ENCODE measurements at regions not wholly inside any gene's neighbourhood (a gene's known extent, or its start where the extent isn't known, plus 50 kb on each side); places are given as distances from the start of the nearest gene placed in this dataset.
"Not testable (repeated sequence)": the region's sequence is repeated elsewhere in the genome, so short reads cannot be mapped to it uniquely, and the experiment has no call there.

DNA sequence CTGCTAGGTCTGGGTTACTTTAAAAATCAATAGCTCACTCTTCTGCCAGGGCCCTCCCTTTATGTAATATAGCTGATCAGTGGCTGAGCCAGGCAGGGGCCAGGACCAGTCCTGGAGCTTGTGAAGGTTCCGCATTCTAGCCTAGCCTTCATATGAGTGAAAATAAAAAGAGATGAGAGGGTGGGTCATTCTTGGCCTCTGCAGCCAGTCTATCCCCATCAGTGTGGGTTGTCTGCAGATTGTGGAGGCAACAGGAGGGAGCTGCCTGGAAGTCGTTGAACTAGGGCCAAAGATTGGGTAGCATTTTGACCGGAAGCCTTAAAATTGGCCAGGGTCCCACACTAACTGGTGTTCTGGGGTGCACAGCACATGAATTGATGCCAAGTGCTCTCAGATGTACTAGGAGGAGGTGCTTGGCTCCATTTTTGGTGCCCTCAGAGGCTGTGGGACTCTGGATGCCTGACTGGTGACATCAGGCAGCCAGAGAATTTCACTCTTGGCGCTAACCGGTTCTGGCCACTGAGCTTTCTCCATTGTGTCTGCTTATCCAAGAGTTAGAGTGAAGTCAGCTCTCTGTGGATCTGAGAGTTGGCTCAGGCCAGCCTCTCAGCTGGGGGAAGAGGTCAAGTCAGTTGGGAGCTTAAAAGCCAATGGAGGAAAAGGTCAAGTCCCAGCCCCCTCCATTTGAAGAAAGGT is 66.5 kb upstream of the IKBKE start:
- not testable (repeated sequence) for H3K36me3 ChIP-seq (ENCODE audit: insufficient read depth, low read depth, low read length); H3K9ac ChIP-seq (ENCODE audit: low read depth, low read length); H3K4me3 ChIP-seq (ENCODE audit: low read length); H3K4me1 ChIP-seq (ENCODE audit: insufficient read depth, low read length); H3K27me3 ChIP-seq (ENCODE audit: insufficient read depth, low read length); H3K27ac ChIP-seq (ENCODE audit: low read length); H3K9me3 ChIP-seq (ENCODE audit: insufficient read depth, low read depth, low read length)

DNA sequence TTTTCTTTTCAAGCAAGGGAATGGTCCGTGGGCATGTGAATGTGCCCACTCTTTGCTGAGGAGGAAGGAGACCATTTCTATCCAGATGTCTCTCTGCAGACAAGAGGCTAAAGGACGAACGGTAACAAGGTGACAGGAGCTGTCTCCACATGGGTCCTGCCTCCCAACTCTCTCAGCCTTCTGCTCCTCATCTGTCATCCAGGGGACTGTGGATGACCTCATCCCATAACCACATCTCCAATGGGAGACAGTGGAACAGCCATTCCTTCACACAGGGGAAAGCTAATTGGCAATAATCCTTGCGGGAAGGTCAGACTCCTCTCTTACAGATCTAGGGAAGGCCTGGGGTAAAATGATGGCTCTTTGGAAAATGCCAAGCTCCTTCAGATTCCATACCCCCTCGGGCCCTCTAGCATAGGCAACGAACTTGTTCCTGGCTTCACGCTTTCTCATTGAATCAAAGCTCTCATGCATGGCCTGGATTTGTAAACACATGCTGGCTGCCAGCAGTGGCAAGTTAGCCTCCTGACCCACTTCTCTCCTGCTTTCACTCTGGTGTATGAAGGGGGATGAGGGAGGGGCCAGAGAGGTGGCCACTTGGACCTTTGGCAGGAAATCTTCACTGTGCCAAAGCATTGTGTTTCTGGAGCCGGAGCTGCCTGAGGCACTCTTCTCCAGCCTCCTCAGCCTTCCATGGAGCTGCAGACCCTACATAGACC is 65.8 kb upstream of the IKBKE start:
- not testable (repeated sequence) for H3K9ac ChIP-seq (ENCODE audit: low read depth, low read length); H3K9me3 ChIP-seq (ENCODE audit: insufficient read depth, low read depth, low read length); H3K27ac ChIP-seq (ENCODE audit: low read length); H3K4me1 ChIP-seq (ENCODE audit: insufficient read depth, low read length); H3K4me3 ChIP-seq (ENCODE audit: low read length); H3K27me3 ChIP-seq (ENCODE audit: insufficient read depth, low read length); H3K36me3 ChIP-seq (ENCODE audit: insufficient read depth, low read depth, low read length)

DNA sequence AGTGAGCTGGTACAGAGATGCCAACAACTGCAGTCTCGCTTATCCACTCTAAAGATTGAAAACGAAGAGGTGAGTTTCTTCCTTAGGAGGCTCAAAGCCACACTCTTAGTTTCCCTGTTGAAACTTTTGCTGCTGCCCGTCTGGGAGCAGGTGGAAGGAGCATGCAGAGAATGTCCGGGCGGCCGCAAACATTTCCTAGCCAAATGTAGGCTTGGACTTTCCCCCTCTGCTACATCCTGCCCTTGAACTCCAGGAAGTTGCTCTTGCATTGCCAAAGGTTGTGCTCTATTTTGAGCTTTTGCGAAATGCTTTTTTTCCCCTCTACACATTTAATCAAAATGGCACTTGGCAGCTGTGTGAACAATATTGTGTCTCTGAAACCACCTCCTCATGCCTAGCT is 65.0 kb upstream of the IKBKE start:
- not testable (repeated sequence) for H3K27me3 ChIP-seq (ENCODE audit: insufficient read depth, low read length); H3K9ac ChIP-seq (ENCODE audit: low read depth, low read length); H3K4me1 ChIP-seq (ENCODE audit: insufficient read depth, low read length); H3K36me3 ChIP-seq (ENCODE audit: insufficient read depth, low read depth, low read length); H3K27ac ChIP-seq (ENCODE audit: low read length); H3K9me3 ChIP-seq (ENCODE audit: insufficient read depth, low read depth, low read length); H3K4me3 ChIP-seq (ENCODE audit: low read length)

DNA sequence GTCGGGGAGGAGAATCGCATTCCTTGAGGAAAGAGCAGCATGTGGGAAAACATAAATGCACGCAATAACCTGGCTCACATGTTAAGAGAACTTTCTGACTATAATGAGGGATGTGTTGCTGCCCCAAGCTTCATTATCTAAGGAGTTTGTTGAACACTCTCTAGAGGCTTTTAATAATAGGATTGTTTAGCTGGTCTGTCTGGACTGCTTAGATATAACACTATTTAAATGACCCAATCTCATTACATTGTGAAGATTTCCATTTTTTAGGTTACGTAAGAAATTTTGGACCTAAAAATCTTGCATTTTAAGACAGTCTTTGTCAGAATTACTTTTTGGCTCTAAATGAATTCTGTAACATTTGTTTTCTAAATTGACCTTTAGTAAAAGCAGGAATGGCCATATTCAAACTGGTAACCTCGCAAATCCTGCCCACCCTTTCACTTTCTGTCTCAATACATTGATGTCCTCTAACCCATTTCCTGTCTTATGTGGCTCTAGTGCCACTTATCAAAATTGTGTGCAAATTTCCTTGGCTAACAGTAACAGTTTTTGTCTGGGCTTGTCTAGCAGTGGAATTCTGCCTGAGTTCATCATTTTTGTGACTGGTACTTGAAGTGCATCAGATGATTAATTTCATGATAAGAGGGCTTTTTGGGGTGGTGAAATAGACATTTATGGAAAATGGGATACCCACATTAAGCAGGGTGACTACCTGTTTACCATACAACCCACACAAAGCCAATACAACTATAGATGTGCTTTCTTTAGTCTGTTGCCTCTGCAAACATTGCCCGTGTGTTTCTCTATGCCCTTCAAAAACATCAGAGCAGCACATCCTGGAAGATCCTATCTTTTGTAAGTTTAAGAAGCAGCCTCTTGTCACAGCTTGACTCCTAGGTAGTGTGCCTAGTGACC is 61.6 kb upstream of the IKBKE start:
- H3K4me3 ChIP-seq (ENCODE audit: low read length); H3K9me3 ChIP-seq (ENCODE audit: insufficient read depth, low read depth, low read length); H3K27me3 ChIP-seq (ENCODE audit: insufficient read depth, low read length); H3K27ac ChIP-seq (ENCODE audit: low read length); H3K36me3 ChIP-seq (ENCODE audit: insufficient read depth, low read depth, low read length); H3K4me1 ChIP-seq (ENCODE audit: insufficient read depth, low read length); H3K9ac ChIP-seq (ENCODE audit: low read depth, low read length): not testable (repeated sequence)

DNA sequence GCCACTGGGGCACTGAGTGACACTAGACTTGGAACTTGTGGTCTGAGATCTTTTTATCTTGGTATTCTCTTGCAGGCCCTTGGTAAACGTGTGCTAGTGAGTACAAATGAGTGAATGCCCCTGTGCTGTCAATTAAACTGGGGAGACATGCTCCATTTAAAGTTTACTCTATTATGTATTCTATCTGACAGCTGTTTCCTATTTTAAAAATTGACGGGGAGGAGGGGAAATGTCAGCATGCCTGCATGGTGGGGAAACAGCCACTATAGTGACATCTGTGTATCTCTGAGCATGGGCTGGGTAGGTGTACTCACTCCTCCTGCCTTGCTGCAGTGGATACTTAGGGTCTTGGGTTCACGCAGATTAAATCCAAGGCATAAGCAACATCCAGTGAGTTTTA is 59.0 kb upstream of the IKBKE start:
- Histone ChIP-seq H3K9ac (ENCODE audit: low read depth, low read length) (no peak overlapping the region), H3K27ac (ENCODE audit: low read length) (no peak overlapping the region), H3K9me3 (ENCODE audit: insufficient read depth, low read depth, low read length) (no peaks in the 10 kb centered on the region), H3K27me3 (ENCODE audit: insufficient read depth, low read length) (no peaks in the 10 kb centered on the region), H3K36me3 (ENCODE audit: insufficient read depth, low read depth, low read length) (peaks cover 8% of the 10 kb centered on the region; the same call in 1 of the 2 replicates), H3K4me3 (ENCODE audit: low read length) (no peak overlapping the region), H3K4me1 (ENCODE audit: insufficient read depth, low read length) (no peaks in the 10 kb centered on the region)

DNA sequence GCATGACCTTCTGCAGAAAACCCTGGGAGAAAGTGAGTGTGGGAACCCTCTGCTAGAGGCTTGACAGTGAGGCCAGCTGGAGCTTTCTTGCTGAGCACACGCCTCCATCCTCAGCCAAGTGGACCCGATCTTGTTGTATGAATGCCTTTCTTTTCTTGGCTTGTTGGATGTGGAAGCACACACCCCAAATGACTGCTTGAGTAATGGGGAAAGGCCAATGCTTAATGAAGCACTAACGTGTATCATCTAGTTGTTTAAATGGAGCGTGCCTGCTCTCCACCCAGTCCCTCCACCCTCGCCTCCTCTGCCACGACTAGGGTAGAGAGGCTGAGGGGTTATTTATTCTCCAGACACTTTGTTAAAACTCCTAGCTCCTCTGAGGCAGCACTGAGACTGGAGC is 54.3 kb upstream of the IKBKE start:
- H3K4me3 ChIP-seq (ENCODE audit: low read length) = no peak overlapping the region
- H3K9me3 ChIP-seq (ENCODE audit: insufficient read depth, low read depth, low read length) = no peaks in the 10 kb centered on the region
- 0 out of 2 replicates have a peak, but pooled peaks cover 4% of the 10 kb centered on the region for H3K4me1 ChIP-seq (ENCODE audit: insufficient read depth, low read length)
- no peaks in the 10 kb centered on the region for H3K27me3 ChIP-seq (ENCODE audit: insufficient read depth, low read length)
- peaks cover 35% of the 10 kb centered on the region for H3K36me3 ChIP-seq (ENCODE audit: insufficient read depth, low read depth, low read length)
- no peak overlapping the region for H3K27ac ChIP-seq (ENCODE audit: low read length)
- no peak overlapping the region for H3K9ac ChIP-seq (ENCODE audit: low read depth, low read length)

DNA sequence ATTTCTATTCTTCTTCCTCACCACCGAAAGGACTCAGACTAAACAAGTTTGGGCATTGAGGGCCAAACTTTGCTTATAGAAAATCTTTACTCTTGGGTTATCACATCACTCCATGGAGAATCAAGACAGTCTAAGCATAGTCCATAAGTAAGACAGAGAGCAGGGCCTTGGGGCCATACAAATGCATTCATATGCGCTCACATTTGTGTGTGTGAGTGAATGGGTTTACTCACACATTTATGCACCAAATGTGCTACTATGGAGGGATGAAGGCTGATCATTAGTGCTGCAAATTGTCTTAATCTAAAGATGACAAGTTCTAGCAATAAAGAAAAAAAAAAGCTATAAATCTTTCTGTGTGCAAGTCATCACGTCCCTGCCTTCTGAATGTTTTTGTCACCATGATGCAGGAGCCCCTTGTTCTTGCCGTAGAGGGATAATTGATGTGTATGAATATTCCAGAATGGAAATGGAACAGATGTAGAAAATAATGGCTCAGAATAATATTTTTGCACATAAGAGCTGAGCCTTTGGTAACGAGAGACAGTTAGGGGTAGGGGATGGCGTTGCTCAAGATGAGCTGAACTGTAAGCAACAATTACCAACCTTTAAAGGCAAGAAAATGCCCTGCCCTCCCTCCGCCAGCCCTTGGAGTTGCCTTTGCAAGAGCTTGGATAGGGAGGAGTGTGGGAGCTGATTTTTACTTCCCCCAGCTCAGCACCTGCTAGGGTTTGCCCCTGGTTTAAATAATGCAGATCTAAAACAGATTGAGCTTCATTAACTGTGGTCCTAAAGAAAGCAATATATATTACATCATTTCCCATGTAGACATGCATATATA is 52.3 kb upstream of the IKBKE start:
- H3K27me3 ChIP-seq (ENCODE audit: insufficient read depth, low read length) = no peaks in the 10 kb centered on the region
- H3K9me3 ChIP-seq (ENCODE audit: insufficient read depth, low read depth, low read length) = no peaks in the 10 kb centered on the region
- no peak overlapping the region for H3K27ac ChIP-seq (ENCODE audit: low read length)
- 0 out of 2 replicates have a peak, but pooled peaks cover 4% of the 10 kb centered on the region for H3K4me1 ChIP-seq (ENCODE audit: insufficient read depth, low read length)
- H3K36me3 ChIP-seq (ENCODE audit: insufficient read depth, low read depth, low read length) = peaks cover 48% of the 10 kb centered on the region
- no peak overlapping the region for H3K9ac ChIP-seq (ENCODE audit: low read depth, low read length)
- H3K4me3 ChIP-seq (ENCODE audit: low read length) = no peak overlapping the region

DNA sequence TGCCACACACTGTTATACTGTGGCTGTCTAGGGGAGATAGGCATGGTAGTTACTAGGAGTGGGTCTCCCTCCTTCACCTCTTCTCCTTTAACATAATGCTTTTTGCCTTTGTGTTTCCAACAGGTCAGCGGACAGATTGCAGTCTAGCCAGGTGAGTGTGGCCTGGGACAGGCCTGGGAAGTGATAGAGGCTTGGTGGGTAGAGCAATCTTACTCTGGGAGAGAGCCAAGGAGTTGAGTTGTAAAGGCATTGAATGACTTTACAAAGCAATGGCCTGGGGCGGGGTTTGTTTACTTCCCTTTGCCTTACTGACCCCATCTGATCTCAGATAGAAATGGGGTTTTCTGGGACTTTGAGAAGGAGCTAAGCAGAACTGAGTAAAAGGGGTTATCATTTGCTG is 51.0 kb upstream of the IKBKE start:
- Histone ChIP-seq H3K9me3 (ENCODE audit: insufficient read depth, low read depth, low read length) (no peaks in the 10 kb centered on the region), H3K9ac (ENCODE audit: low read depth, low read length) (no peak overlapping the region), H3K4me3 (ENCODE audit: low read length) (no peak overlapping the region), H3K27me3 (ENCODE audit: insufficient read depth, low read length) (no peaks in the 10 kb centered on the region), H3K4me1 (ENCODE audit: insufficient read depth, low read length) (0 out of 2 replicates have a peak, but pooled peaks cover 4% of the 10 kb centered on the region), H3K36me3 (ENCODE audit: insufficient read depth, low read depth, low read length) (peaks cover 48% of the 10 kb centered on the region), H3K27ac (ENCODE audit: low read length) (no peak overlapping the region)

DNA sequence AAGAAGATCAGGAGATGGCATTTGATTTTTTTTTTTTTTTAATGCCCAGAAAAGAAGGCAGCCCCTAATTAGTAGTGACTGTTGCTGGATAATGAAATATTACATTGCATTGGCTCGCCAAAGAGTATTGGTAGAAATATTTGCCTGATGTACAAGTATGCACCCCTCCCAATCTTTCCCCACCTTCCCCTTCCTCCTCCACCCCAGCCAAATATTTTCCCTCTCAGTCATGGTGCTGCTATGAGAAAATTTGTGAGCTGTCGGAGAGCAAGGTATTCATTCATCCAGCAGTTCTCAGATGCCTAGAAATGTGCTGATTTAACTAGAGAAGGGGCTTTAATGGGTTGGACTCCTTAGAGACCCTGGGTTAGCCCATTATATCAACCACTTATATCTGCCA is 50.5 kb upstream of the IKBKE start:
- no peak overlapping the region for H3K9ac ChIP-seq (ENCODE audit: low read depth, low read length)
- H3K27me3 ChIP-seq (ENCODE audit: insufficient read depth, low read length) = no peaks in the 10 kb centered on the region
- H3K4me3 ChIP-seq (ENCODE audit: low read length) = no peak overlapping the region
- H3K4me1 ChIP-seq (ENCODE audit: insufficient read depth, low read length) = 0 out of 2 replicates have a peak, but pooled peaks cover 4% of the 10 kb centered on the region
- no peak overlapping the region for H3K27ac ChIP-seq (ENCODE audit: low read length)
- peaks cover 49% of the 10 kb centered on the region for H3K36me3 ChIP-seq (ENCODE audit: insufficient read depth, low read depth, low read length)
- no peaks in the 10 kb centered on the region for H3K9me3 ChIP-seq (ENCODE audit: insufficient read depth, low read depth, low read length)

DNA sequence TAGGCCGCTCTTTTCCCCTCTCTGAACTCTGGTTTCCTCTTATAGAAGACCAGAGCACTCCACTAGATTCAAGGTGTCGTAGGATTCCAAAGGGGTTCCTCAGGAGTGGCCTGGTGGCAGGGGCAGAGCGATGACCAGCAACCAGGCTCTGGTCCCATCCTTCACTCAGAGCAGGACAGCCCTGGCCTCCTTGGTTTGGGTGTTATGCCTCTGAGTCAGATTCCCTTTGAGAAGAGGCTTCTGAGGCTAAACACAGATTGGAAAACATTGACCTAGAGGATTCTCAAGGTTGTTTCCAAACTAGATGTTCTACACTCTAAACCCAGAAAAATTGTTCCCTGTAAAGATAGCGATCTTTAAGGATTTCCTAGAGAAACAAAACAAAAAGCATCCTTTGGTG is 49.8 kb upstream of the IKBKE start:
- no peaks in the 10 kb centered on the region for H3K27me3 ChIP-seq (ENCODE audit: insufficient read depth, low read length)
- H3K4me1 ChIP-seq (ENCODE audit: insufficient read depth, low read length) = 0 out of 2 replicates have a peak, but pooled peaks cover 4% of the 10 kb centered on the region
- no peak overlapping the region for H3K27ac ChIP-seq (ENCODE audit: low read length)
- no peak overlapping the region for H3K4me3 ChIP-seq (ENCODE audit: low read length)
- no peak overlapping the region for H3K9ac ChIP-seq (ENCODE audit: low read depth, low read length)
- no peaks in the 10 kb centered on the region for H3K9me3 ChIP-seq (ENCODE audit: insufficient read depth, low read depth, low read length)
- H3K36me3 ChIP-seq (ENCODE audit: insufficient read depth, low read depth, low read length) = peaks cover 51% of the 10 kb centered on the region

Measured in iPS-20b (cell line).